Central memory CD8-positive, alpha-beta T cell (primary cell): ENCODE measurements at regions not wholly inside any gene's neighbourhood (a gene's known extent, or its start where the extent isn't known, plus 50 kb on each side); places are given as distances from the start of the nearest gene placed in this dataset.
"Not testable (repeated sequence)": the region's sequence is repeated elsewhere in the genome, so short reads cannot be mapped to it uniquely, and the experiment has no call there.

ENCODE experiments used
- ATAC-seq: fragments of 150-1000 bp; cut with Tn5 transposase; replicated peaks from 2 replicates; pipeline ENCODE4 v1.10.0; 2022; ENCODE audit warnings: mild to moderate bottlenecking, moderate FRiP score, moderate number of reproducible peaks; ENCODE audit not compliant: poor library complexity, severe bottlenecking; ENCODE audit errors: extremely low read depth
- DNase-seq, 2 donors: peaks; one replicate each; pipeline ENCODE4 v3.0.0; 2021; ENCODE audit warnings: low spot score in 2 of 2
- H3K27ac Mint-ChIP-seq: one replicate; pipeline ENCODE4 v1.8.0; 2022; ENCODE audit warnings: low read depth, mild to moderate bottlenecking, moderate library complexity, mixed read lengths
- H3K27me3 Mint-ChIP-seq: one replicate; pipeline ENCODE4 v1.8.0; 2022; ENCODE audit warnings: mixed read lengths
- H3K36me3 Mint-ChIP-seq: one replicate; pipeline ENCODE4 v1.8.0; 2022; ENCODE audit warnings: mild to moderate bottlenecking, moderate library complexity, mixed read lengths; ENCODE audit not compliant: insufficient read depth
- H3K4me1 Mint-ChIP-seq: one replicate; pipeline ENCODE4 v1.8.0; 2022; ENCODE audit warnings: mixed read lengths
- H3K4me3 Mint-ChIP-seq: one replicate; pipeline ENCODE4 v1.8.0; 2022; ENCODE audit warnings: mild to moderate bottlenecking, moderate library complexity, mixed read lengths
- H3K9me3 Mint-ChIP-seq: one replicate; pipeline ENCODE4 v1.8.0; 2022; ENCODE audit warnings: mixed read lengths

GRCh38 chr22:27242474-27242873 is 559.1 kb downstream of the MN1 start:
- no peak overlapping the region for H3K27ac Mint-ChIP-seq

GRCh38 chr22:27242917-27243589 is 558.5 kb downstream of the MN1 start:
- Mint-ChIP-seq H3K27me3 (peaks cover 23% of the 10 kb centered on the region), H3K4me1 (no peaks in the 10 kb centered on the region), H3K27ac (no peak overlapping the region), H3K4me3 (no peak overlapping the region), H3K36me3 (peaks cover 1% of the 10 kb centered on the region), H3K9me3 (no peaks in the 10 kb centered on the region)
- ATAC-seq = no peak
- no peak for DNase-seq

More at GRCh38 chr22:27242474-27242873, 559.1 kb downstream of the MN1 start:
- no peak overlapping the region for H3K4me3 Mint-ChIP-seq
- no peaks in the 10 kb centered on the region for H3K9me3 Mint-ChIP-seq
- H3K27me3 Mint-ChIP-seq = peaks cover 23% of the 10 kb centered on the region
- peaks cover 1% of the 10 kb centered on the region for H3K36me3 Mint-ChIP-seq
- ATAC-seq (no peak), DNase-seq (no peak)
- H3K4me1 Mint-ChIP-seq = no peaks in the 10 kb centered on the region

- DNase-seq (no peak), ATAC-seq (no peak)
- Mint-ChIP-seq H3K4me1 (no peaks in the 10 kb centered on the region), H3K36me3 (peaks cover 1% of the 10 kb centered on the region), H3K4me3 (no peak overlapping the region), H3K27ac (no peak overlapping the region), H3K9me3 (no peaks in the 10 kb centered on the region), H3K27me3 (peaks cover 22% of the 10 kb centered on the region)
Measured at GRCh38 chr22:27244328-27244727, 557.2 kb downstream of the MN1 start.

GRCh38 chr22:27245056-27245455 is 556.5 kb downstream of the MN1 start:
- Mint-ChIP-seq H3K36me3 (peaks cover 1% of the 10 kb centered on the region), H3K4me1 (no peaks in the 10 kb centered on the region), H3K9me3 (no peaks in the 10 kb centered on the region), H3K4me3 (no peak overlapping the region), H3K27me3 (peaks cover 14% of the 10 kb centered on the region), H3K27ac (no peak overlapping the region)
- no peak for DNase-seq
- ATAC-seq = no peak

DNA sequence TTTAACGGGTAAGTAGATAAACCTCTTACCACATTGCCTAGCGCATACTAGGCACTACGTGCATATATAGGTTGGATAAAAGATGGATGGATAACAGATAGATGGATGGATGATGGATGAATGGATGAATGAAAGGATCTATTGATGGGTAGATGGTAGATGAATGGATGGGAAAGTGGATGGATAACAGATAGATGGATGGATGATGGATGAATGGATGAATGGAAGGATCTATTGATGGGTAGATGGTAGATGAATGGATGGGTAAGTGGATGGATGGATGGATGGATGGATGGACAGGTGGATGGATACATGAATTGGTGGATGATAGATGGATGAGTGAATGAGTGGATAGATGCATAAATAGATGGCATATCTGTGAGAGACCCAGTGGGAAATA is 555.0 kb downstream of the MN1 start:
- Mint-ChIP-seq H3K36me3 (peaks cover 1% of the 10 kb centered on the region), H3K27ac (no peak overlapping the region)

GRCh38 chr22:27247701-27248434 is 553.7 kb downstream of the MN1 start:
- H3K4me3 Mint-ChIP-seq = no peak overlapping the region
- DNase-seq = no peak
- ATAC-seq = no peak
- no peaks in the 10 kb centered on the region for H3K36me3 Mint-ChIP-seq
- H3K27me3 Mint-ChIP-seq = peaks cover 7% of the 10 kb centered on the region
- no peak overlapping the region for H3K27ac Mint-ChIP-seq
- no peaks in the 10 kb centered on the region for H3K4me1 Mint-ChIP-seq
- H3K9me3 Mint-ChIP-seq = no peaks in the 10 kb centered on the region

More for the DNA sequence above, 555.0 kb downstream of the MN1 start:
- ATAC-seq (no peak), DNase-seq (no peak)
- Mint-ChIP-seq H3K9me3 (no peaks in the 10 kb centered on the region), H3K4me3 (no peak overlapping the region), H3K27me3 (peaks cover 12% of the 10 kb centered on the region), H3K4me1 (no peaks in the 10 kb centered on the region)

GRCh38 chr22:27250418-27250817 is 551.1 kb downstream of the MN1 start:
- no peak for ATAC-seq
- Mint-ChIP-seq H3K4me3 (no peak overlapping the region), H3K27me3 (no peaks in the 10 kb centered on the region), H3K36me3 (no peaks in the 10 kb centered on the region), H3K4me1 (no peaks in the 10 kb centered on the region), H3K27ac (no peak overlapping the region), H3K9me3 (peaks cover 2% of the 10 kb centered on the region)
- no peak for DNase-seq

DNA sequence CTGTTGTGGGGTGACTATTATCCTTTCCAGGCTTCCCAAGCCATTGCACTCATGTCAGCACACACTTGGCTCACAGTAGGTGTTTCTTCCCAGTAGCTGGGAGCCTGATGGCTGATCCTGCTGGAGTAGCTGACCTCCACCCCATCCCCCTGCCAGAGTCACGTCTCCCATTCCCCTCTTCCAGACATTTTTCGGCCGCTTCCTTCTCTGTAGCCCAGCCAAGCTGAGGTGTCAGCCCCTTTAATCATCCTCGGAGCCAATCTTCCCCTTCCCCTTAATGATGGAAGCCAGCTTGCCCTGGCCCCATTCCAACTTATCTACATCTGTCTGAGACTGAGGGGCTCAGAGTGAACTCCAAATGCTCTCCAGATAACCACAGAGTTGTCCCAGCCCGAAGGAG is 550.7 kb downstream of the MN1 start:
- H3K27me3 Mint-ChIP-seq = no peaks in the 10 kb centered on the region
- ATAC-seq (no peak), DNase-seq (no peak)
- H3K9me3 Mint-ChIP-seq = peaks cover 7% of the 10 kb centered on the region
- no peak overlapping the region for H3K27ac Mint-ChIP-seq
- no peaks in the 10 kb centered on the region for H3K36me3 Mint-ChIP-seq
- H3K4me3 Mint-ChIP-seq = no peak overlapping the region
- H3K4me1 Mint-ChIP-seq = no peaks in the 10 kb centered on the region

- no peak for ATAC-seq
- Mint-ChIP-seq H3K27me3 (no peaks in the 10 kb centered on the region), H3K4me1 (no peaks in the 10 kb centered on the region), H3K4me3 (no peak overlapping the region), H3K9me3 (peaks cover 7% of the 10 kb centered on the region), H3K36me3 (no peaks in the 10 kb centered on the region), H3K27ac (no peak overlapping the region)
- no peak for DNase-seq
Measured at GRCh38 chr22:27251563-27251962, 550.0 kb downstream of the MN1 start.

DNA sequence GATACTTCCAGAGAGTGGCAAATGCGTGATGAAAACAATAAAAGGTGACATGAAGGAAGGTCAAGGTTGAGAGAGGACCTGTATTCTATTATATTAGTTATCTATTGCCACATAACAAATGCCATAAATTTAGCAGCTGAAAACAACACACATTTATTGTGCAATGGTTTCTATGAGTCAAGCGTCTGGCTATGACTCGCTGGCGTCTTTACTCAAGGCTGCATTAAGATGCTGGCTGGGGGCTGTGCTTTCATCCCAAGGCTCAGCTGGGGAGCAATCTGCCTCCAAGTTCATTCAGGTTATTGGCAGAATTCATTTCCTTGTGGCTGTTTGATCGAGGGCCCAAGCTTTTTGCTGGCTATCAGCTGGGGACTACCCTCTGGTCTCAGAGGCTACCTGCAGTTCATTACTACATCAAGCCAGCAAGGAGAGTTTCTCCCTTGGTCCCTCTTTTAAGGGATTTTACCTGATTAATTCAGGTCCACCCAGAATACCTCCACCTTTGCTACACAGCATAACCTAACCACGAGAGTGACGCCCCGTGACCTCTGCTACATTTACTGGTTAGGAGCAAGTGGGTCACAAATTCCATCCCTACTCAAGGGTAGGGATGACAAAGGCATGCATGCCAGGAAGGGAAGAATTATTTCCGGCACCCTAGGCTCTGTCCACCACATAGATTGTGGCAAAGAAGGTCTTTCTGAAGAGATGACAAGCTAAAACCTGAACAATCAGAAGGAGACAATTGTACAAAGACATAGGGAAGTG is 549.1 kb downstream of the MN1 start:
- no peaks in the 10 kb centered on the region for H3K36me3 Mint-ChIP-seq
- ATAC-seq = no peak
- H3K4me1 Mint-ChIP-seq = no peaks in the 10 kb centered on the region
- peaks cover 7% of the 10 kb centered on the region for H3K9me3 Mint-ChIP-seq
- H3K27me3 Mint-ChIP-seq = no peaks in the 10 kb centered on the region
- no peak overlapping the region for H3K4me3 Mint-ChIP-seq
- no peak overlapping the region for H3K27ac Mint-ChIP-seq
- no peak for DNase-seq

DNA sequence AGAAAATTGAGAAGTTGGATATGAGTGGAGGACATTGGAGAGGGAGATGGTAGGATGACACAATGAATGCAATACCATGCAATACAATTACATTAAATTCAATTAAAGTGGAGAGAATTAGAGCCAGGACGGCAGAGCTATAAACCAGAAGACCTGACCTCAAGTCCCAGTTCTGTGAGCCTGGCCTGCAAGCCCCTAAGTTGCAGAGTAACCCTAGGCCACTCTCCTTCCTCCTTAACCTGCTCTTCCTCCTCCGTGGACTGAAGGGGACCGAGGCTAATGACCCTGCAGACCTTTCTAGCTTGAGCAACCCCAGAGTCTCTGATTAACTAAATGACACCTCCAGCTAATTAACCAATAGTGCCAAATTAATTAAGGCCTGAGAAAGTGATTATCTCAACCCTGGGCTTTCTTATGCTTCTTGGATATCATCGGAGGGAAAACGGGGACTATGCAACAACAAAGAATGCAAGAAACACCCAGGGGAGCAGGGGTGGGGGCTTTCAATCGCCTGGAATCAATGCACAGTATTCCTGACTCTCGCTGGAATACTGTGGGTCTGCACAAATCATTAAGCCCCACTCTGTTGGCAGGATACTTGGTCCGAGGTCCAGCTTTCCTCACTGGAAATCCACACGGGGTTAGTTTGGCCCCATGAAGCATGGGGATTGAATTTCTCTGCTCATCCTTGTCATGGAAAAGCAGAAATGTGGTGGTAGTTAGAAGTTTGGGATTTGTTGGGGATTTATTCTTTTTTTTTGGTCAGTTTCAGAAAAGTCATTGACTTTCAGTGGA is 548.3 kb downstream of the MN1 start:
- Mint-ChIP-seq H3K27me3 (no peaks in the 10 kb centered on the region), H3K9me3 (peaks cover 7% of the 10 kb centered on the region), H3K4me3 (no peak overlapping the region), H3K36me3 (no peaks in the 10 kb centered on the region), H3K4me1 (no peaks in the 10 kb centered on the region), H3K27ac (no peak overlapping the region)
- ATAC-seq (no peak), DNase-seq (no peak)

DNA sequence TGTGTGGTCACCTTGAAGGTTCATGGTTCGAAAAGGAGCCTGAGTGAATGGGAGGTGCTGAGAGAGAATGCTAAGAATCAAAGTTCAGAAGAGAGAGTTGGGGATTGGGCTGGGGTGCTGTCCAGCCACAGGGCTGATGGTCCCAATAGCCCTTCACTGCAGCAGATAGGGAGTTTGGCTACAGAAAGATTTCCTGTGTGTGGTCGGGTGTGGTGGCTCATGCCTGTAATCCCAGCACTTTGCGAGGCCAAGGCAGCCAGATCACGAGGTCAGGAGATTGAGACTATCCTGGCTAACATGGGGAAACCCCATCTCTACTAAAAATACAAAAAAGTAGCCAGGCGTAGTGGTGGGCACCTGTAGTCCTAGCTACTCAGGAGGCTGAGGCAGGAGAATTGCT is 547.5 kb downstream of the MN1 start:
- not testable (repeated sequence) for ATAC-seq, H3K4me3 Mint-ChIP-seq, H3K36me3 Mint-ChIP-seq, H3K27ac Mint-ChIP-seq, H3K27me3 Mint-ChIP-seq, H3K4me1 Mint-ChIP-seq, DNase-seq, H3K9me3 Mint-ChIP-seq
